IMR-90 (cell line): ENCODE measurements at regions not wholly inside any gene's neighbourhood (a gene's known extent, or its start where the extent isn't known, plus 50 kb on each side); places are given as distances from the start of the nearest gene placed in this dataset.

Source experiments
- ATAC-seq: fragments of 200-7000 bp; cut with Tn5 transposase; 2 replicates; pipeline ENCODE4 v1.9.1; 2020; ENCODE audit warnings: low read depth, mild to moderate bottlenecking, moderate library complexity
- BruUV-seq: library from RNA; stranded (reverse); fragments of 400-500 nt; replicated peaks from 2 replicates; lab custom pipeline; 2021; lab: Mats Ljungman, UMichigan
- CTCF ChIA-PET: fragments of 300-600 bp; formaldehyde crosslinking; extraction: SDS; loops from one replicate; lab custom pipeline; 2021; ENCODE audit warnings: antibody characterized with exemption; lab: Yijun Ruan, JAX
- POLR2A ChIA-PET: fragments of 300-600 bp; sonication (Branson Sonifier 250); formaldehyde crosslinking; loops from one replicate; lab custom pipeline; 2022; ENCODE audit warnings: antibody characterized with exemption; ENCODE audit not compliant: unreplicated experiment; lab: Charles Lee
- DNase-seq: peaks from one replicate; pipeline ENCODE4 v3.0.0; 2013
- H2AFZ ChIP-seq: replicated peaks from 2 replicates; pipeline ENCODE3; 2013; ENCODE audit warnings: low read length, mild to moderate bottlenecking; ENCODE audit not compliant: poor library complexity
- H2AK5ac ChIP-seq: 2 replicates; pipeline ENCODE4 v1.6.1; 2013; ENCODE audit warnings: low read depth, low read length, inconsistent platforms
- H2AK9ac ChIP-seq: replicated peaks from 2 replicates; pipeline ENCODE3; 2013; ENCODE audit warnings: mild to moderate bottlenecking, low read depth, low read length, moderate library complexity; ENCODE audit not compliant: poor library complexity
- H2BK120ac ChIP-seq: 2 replicates; pipeline ENCODE4 v1.6.1; 2013; ENCODE audit warnings: low read depth, low read length, inconsistent platforms
- H2BK15ac ChIP-seq: 3 replicates; pipeline ENCODE4 v1.6.1; 2013; ENCODE audit warnings: low read depth, low read length, inconsistent platforms
- H2BK20ac ChIP-seq: 2 replicates; pipeline ENCODE4 v1.6.1; 2013; ENCODE audit warnings: low read depth, mild to moderate bottlenecking, inconsistent platforms, low read length, moderate library complexity
- H2BK5ac ChIP-seq: 2 replicates; pipeline ENCODE4 v1.6.1; 2013; ENCODE audit warnings: mild to moderate bottlenecking, low read depth, low read length, inconsistent platforms; ENCODE audit not compliant: poor library complexity, severe bottlenecking
- H3K14ac ChIP-seq: replicated peaks from 2 replicates; pipeline ENCODE4 v1.6.1; 2013; ENCODE audit warnings: low read depth, low read length, inconsistent platforms
- H3K18ac ChIP-seq: 2 replicates; pipeline ENCODE4 v1.6.1; 2013; ENCODE audit warnings: low read depth, low read length, control low read depth
- H3K23ac ChIP-seq: 2 replicates; pipeline ENCODE4 v1.6.1; 2013; ENCODE audit warnings: low read depth, low read length, inconsistent platforms
- H3K27ac ChIP-seq: 2 replicates; pipeline ENCODE4 v1.5.1; 2013; ENCODE audit warnings: mild to moderate bottlenecking, control low read depth, low read length; ENCODE audit not compliant: insufficient read depth
- H3K27me3 ChIP-seq: 2 replicates; pipeline ENCODE4 v1.6.1; 2013; ENCODE audit warnings: low read length; ENCODE audit not compliant: control insufficient read depth, insufficient read depth
- H3K36me3 ChIP-seq: 2 replicates; pipeline ENCODE4 v1.6.1; 2013; ENCODE audit warnings: low read length, mixed read lengths; ENCODE audit not compliant: control insufficient read depth, insufficient read depth
- H3K4ac ChIP-seq: 2 replicates; pipeline ENCODE4 v1.6.1; 2013; ENCODE audit warnings: low read depth, low read length, inconsistent platforms
- H3K4me1 ChIP-seq: 2 replicates; pipeline ENCODE4 v1.6.1; 2013; ENCODE audit warnings: low read length, mixed read lengths; ENCODE audit not compliant: control insufficient read depth, insufficient read depth
- H3K4me2 ChIP-seq: 2 replicates; pipeline ENCODE4 v1.6.1; 2013; ENCODE audit warnings: low read depth, mild to moderate bottlenecking, control low read depth, low read length, moderate library complexity
- H3K4me3 ChIP-seq: 2 replicates; pipeline ENCODE4 v1.5.1; 2013; ENCODE audit warnings: low read depth, mild to moderate bottlenecking, control low read depth, low read length, moderate library complexity; ENCODE audit not compliant: insufficient read depth
- H3K56ac ChIP-seq: 2 replicates; pipeline ENCODE4 v1.6.1; 2013; ENCODE audit warnings: low read length, inconsistent platforms; ENCODE audit not compliant: insufficient read depth; ENCODE audit errors: extremely low read depth
- H3K79me1 ChIP-seq, 2 experiments: 2 replicates each; pipeline ENCODE4 v1.6.1; 2013; ENCODE audit warnings: low read length in 2 of 2, inconsistent platforms in 1 of 2, low read depth in 1 of 2
- H3K9ac ChIP-seq: 2 replicates; pipeline ENCODE4 v1.6.1; 2013; ENCODE audit warnings: low read depth, low read length, control low read depth
- H3K9me1 ChIP-seq: 2 replicates; pipeline ENCODE4 v1.6.1; 2013; ENCODE audit warnings: low read length, inconsistent platforms; ENCODE audit not compliant: insufficient read depth
- H3K9me3 ChIP-seq: 2 replicates; pipeline ENCODE4 v1.6.1; 2013; ENCODE audit warnings: low read length; ENCODE audit not compliant: control insufficient read depth, insufficient read depth
- H4K20me1 ChIP-seq: 2 replicates; pipeline ENCODE4 v1.6.1; 2013; ENCODE audit warnings: low read length, inconsistent platforms; ENCODE audit not compliant: insufficient read depth
- H4K5ac ChIP-seq: 2 replicates; pipeline ENCODE4 v1.6.1; 2013; ENCODE audit warnings: mild to moderate bottlenecking, low read depth, low read length, control low read depth
- H4K8ac ChIP-seq, 2 experiments: 2 replicates each; pipeline ENCODE4 v1.6.1; 2013; ENCODE audit warnings: low read depth in 2 of 2, low read length in 2 of 2, control low read depth in 1 of 2, inconsistent platforms in 1 of 2
- H4K91ac ChIP-seq: 2 replicates; pipeline ENCODE4 v1.6.1; 2013; ENCODE audit warnings: low read depth, low read length, inconsistent platforms; ENCODE audit not compliant: insufficient read depth
- BHLHE40 ChIP-seq: fragments of 150-350 bp; IDR thresholded peaks from 2 replicates; pipeline ENCODE4 v1.6.1; 2016; ENCODE audit warnings: mild to moderate bottlenecking, low read depth, low read length
- CEBPB ChIP-seq: IDR thresholded peaks from 2 replicates; pipeline ENCODE4 v1.6.1; 2012; ENCODE audit warnings: low read depth, low read length, improper control_type of control experiment
- CHD1 ChIP-seq: IDR thresholded peaks from 2 replicates; pipeline ENCODE4 v1.6.1; 2012; ENCODE audit warnings: low read depth, low read length, improper control_type of control experiment
- FOS ChIP-seq: fragments of 150-350 bp; IDR thresholded peaks from 2 replicates; pipeline ENCODE4 v1.6.1; 2016; ENCODE audit warnings: low read depth, low read length
- WGBS, 2 experiments: methylation state at CpG; one replicate each; pipeline versions ENCODE4 v1.1.5 to v1.1.7; 2013; ENCODE audit warnings: missing lambda C conversion rate in 2 of 2; ENCODE audit not compliant: insufficient read length in 1 of 2; ENCODE audit errors: extremely low coverage in 2 of 2; 5-methylcytosine and 5-hydroxymethylcytosine counted together
- dilution Hi-C: fragments of 300-500 bp; cut with HindIII; formaldehyde crosslinking; loops from one replicate; pipeline ENCODE4 v1.14.3; 2018; ENCODE audit warnings: low sequenced_read_pairs; ENCODE audit not compliant: unreplicated experiment
- in situ Hi-C: fragments of 300-500 bp; cut with MboI; formaldehyde crosslinking; loops from 3 replicates; pipeline ENCODE4 v1.14.3; 2019; ENCODE audit warnings: low sequenced_read_pairs, inconsistent platforms, mixed read lengths
- intact Hi-C: fragments of 100-400 bp; cut with micrococcal nuclease; formaldehyde crosslinking; loops from 2 replicates; pipeline ENCODE4 v1.10.0; 2022
- TF ChIP-seq, protein P1 (sequence below): fragments of 150-350 bp; IDR thresholded peaks from 2 replicates; pipeline ENCODE4 v1.6.1; 2016; ENCODE audit warnings: low read depth, mild to moderate bottlenecking, low read length, moderate library complexity, borderline replicate concordance

DNA sequence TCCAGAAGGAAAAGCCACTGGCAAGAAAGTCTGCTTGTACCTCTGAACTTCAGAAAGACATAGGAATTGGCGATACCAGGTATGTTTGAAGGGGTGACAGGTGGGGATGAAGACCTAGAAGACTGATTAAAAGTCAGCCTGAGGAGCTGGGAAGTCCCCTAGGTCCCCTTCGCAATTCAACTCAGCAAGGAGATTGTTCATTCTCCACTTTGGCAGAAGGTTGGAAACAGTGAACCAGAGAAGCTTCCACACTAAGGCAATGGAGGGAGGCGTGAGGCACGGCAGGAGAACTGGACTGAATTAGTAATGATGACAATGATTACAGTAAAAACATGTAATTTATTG is 240.3 kb upstream of the TMPO start:
- no peaks in the 10 kb centered on the region for H3K4me1 ChIP-seq
- dilution Hi-C loops = no loop called here
- BruUV-seq = no TSS peak

More for the DNA sequence above, 240.3 kb upstream of the TMPO start:
- Histone ChIP-seq H2BK5ac (no peak overlapping the region), H3K56ac (no peak overlapping the region), H3K79me1 (no peaks in the 10 kb centered on the region), H4K91ac (no peak overlapping the region), H3K4me3 (no peak overlapping the region), H4K20me1 (no peaks in the 10 kb centered on the region), H2AFZ (no peak overlapping the region), H2BK20ac (no peak overlapping the region), H2BK120ac (no peak overlapping the region), H2AK9ac (no peak overlapping the region), H3K14ac (no peak overlapping the region), H3K9me1 (no peaks in the 10 kb centered on the region), H3K36me3 (no peaks in the 10 kb centered on the region), H3K23ac (no peak overlapping the region), H4K5ac (no peak overlapping the region), H3K4me2 (no peak overlapping the region), H3K9ac (no peak overlapping the region), H3K27ac (no peak overlapping the region), H3K27me3 (no peaks in the 10 kb centered on the region), H3K4ac (no peak overlapping the region), H3K18ac (no peak overlapping the region), H2BK15ac (no peak overlapping the region), H2AK5ac (no peak overlapping the region), H3K9me3 (no peaks in the 10 kb centered on the region), H4K8ac (no peak overlapping the region)
- ChIA-PET CTCF (no interaction called here), POLR2A (no interaction called here)
- DNase-seq (no peak), ATAC-seq (no peak)
- in situ Hi-C loops (no loop called here), intact Hi-C loops (no loop called here)
- TF ChIP-seq, protein P1, sequence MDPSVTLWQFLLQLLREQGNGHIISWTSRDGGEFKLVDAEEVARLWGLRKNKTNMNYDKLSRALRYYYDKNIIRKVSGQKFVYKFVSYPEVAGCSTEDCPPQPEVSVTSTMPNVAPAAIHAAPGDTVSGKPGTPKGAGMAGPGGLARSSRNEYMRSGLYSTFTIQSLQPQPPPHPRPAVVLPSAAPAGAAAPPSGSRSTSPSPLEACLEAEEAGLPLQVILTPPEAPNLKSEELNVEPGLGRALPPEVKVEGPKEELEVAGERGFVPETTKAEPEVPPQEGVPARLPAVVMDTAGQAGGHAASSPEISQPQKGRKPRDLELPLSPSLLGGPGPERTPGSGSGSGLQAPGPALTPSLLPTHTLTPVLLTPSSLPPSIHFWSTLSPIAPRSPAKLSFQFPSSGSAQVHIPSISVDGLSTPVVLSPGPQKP = no peak
- TF ChIP-seq FOS = no peak
- no peak for TF ChIP-seq BHLHE40
- no peak for TF ChIP-seq CEBPB
- TF ChIP-seq CHD1 = no peak
- no CpG with 5 or more reads among the region's 4 CpGs for WGBS, 2 experiments
